Activated CD8-positive, alpha-beta T cell treated with anti-CD3 and anti-CD28 coated beads for 36 hours (primary cell): ENCODE measurements at regions not wholly inside any gene's neighbourhood (a gene's known extent, or its start where the extent isn't known, plus 50 kb on each side); places are given as distances from the start of the nearest gene placed in this dataset.

Source experiments
- ATAC-seq: fragments of 200-7000 bp; cut with Tn5 transposase; one replicate; pipeline ENCODE4 v1.10.0; 2021; ENCODE audit warnings: mild to moderate bottlenecking, moderate library complexity
- CTCF ChIA-PET: fragments of 350-600 bp; sonication (Branson Sonifier 250); formaldehyde crosslinking; loops from one replicate; lab custom pipeline; 2021; ENCODE audit warnings: antibody characterized with exemption; lab: Charles Lee
- POLR2A ChIA-PET: fragments of 350-600 bp; sonication (Branson Sonifier 250); formaldehyde crosslinking; loops from one replicate; lab custom pipeline; 2021; ENCODE audit warnings: antibody characterized with exemption; lab: Charles Lee
- DNase-seq: peaks from one replicate; pipeline ENCODE4 v3.0.0-alpha.2; 2020
- H3K27ac Mint-ChIP-seq: one replicate; pipeline ENCODE4 v1.8.0; 2021; ENCODE audit warnings: mild to moderate bottlenecking, mixed read lengths
- H3K27me3 Mint-ChIP-seq: one replicate; pipeline ENCODE4 v1.8.0; 2021; ENCODE audit warnings: mixed read lengths
- H3K36me3 Mint-ChIP-seq: one replicate; pipeline ENCODE4 v1.8.0; 2021; ENCODE audit warnings: low read depth, mixed read lengths
- H3K4me1 Mint-ChIP-seq: one replicate; pipeline ENCODE4 v1.8.0; 2021; ENCODE audit warnings: low read depth, mixed read lengths
- H3K4me3 Mint-ChIP-seq: one replicate; pipeline ENCODE4 v1.8.0; 2021; ENCODE audit warnings: mild to moderate bottlenecking, moderate library complexity, mixed read lengths
- H3K9me3 Mint-ChIP-seq: one replicate; pipeline ENCODE4 v1.8.0; 2021; ENCODE audit warnings: mixed read lengths
- intact Hi-C: fragments of 100-400 bp; cut with micrococcal nuclease; formaldehyde crosslinking; loops from one replicate; pipeline ENCODE4 v1.10.0; 2022
- TF ChIP-seq, protein P1 (sequence below): fragments of 200-600 bp; IDR thresholded peaks from one replicate; pipeline ENCODE4 v1.8.0; 2022; ENCODE audit warnings: antibody characterized with exemption, mild to moderate bottlenecking

DNA sequence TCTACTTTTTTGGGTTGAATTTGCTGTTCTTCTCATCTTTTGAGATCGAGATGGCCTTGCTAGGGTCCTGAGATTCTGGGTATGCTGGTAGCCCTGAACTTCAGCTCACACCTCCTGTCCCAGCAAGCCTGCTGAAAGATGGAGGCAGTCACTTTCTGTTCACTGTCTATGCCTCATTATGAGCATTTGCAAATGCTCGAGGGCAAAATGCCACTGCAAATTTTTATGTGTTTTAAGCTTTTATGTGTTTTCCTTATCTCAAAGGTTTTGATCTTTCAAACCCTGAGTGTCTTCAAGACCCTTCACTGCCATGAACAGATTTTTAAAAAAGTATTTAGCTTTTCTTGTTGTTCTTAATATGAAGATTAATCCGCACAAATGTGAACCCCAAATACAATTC is 766.7 kb upstream of the HS6ST1 start:
- TF ChIP-seq, protein P1, sequence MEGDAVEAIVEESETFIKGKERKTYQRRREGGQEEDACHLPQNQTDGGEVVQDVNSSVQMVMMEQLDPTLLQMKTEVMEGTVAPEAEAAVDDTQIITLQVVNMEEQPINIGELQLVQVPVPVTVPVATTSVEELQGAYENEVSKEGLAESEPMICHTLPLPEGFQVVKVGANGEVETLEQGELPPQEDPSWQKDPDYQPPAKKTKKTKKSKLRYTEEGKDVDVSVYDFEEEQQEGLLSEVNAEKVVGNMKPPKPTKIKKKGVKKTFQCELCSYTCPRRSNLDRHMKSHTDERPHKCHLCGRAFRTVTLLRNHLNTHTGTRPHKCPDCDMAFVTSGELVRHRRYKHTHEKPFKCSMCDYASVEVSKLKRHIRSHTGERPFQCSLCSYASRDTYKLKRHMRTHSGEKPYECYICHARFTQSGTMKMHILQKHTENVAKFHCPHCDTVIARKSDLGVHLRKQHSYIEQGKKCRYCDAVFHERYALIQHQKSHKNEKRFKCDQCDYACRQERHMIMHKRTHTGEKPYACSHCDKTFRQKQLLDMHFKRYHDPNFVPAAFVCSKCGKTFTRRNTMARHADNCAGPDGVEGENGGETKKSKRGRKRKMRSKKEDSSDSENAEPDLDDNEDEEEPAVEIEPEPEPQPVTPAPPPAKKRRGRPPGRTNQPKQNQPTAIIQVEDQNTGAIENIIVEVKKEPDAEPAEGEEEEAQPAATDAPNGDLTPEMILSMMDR, result no peak
- intact Hi-C loops, result no loop called here
- no peak overlapping the region for H3K4me3 Mint-ChIP-seq
- ATAC-seq (no peak), DNase-seq (no peak)
- no peaks in the 10 kb centered on the region for H3K36me3 Mint-ChIP-seq
- H3K27me3 Mint-ChIP-seq, result no peaks in the 10 kb centered on the region
- ChIA-PET POLR2A (no interaction called here), CTCF (no interaction called here)
- H3K9me3 Mint-ChIP-seq, result no peaks in the 10 kb centered on the region
- no peaks in the 10 kb centered on the region for H3K4me1 Mint-ChIP-seq
- no peak overlapping the region for H3K27ac Mint-ChIP-seq

DNA sequence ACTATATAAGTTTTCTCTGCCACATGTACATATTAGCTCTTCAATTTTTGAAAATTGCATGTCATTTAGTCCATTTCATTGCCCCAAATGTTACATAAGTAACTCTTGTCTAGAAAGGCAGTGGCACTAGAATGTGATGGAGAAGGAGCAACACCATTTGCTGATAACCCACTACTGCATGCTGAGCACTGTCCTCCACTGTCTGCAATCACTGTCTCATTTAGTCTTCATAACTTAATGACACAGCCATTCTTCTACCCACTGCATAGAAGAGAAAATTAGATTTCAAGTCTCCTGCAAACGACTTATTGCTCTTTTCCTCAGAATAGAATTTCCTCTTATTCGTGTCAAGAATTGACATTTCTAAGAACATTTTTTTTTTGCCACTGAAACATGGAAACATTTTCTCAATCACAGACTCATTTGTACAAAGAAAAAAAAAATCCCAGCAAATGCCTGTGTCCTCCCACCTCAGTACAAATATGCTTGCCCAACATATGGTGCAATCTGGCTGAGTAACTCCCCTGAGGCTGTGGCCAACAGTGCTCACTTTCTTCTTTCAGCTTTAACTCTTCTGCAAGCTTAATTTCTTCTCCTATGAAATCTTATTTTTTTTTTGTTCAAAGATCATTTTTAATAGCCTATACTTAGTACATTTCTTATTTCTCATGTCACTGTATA is 768.6 kb upstream of the HS6ST1 start:
- no peak overlapping the region for H3K4me3 Mint-ChIP-seq

DNA sequence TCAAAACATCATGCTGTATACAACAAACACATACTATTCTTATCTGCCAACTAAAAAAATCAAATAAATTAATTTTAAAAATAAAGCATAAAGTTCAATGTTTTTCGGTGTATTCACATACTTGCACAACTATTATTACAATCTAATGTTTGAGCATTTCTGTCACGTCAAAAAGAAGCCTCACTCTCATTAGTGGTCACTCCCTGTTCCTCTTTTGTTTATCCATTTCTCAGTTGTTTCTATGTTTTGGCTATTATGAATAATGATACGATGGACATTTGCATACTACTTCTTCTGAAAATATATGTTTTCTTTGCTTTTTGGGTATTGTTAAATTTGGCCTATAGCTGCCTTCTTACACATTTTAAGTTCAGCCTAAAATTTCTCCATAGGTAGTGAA is 773.0 kb upstream of the HS6ST1 start:
- no peaks in the 10 kb centered on the region for H3K4me1 Mint-ChIP-seq
- H3K27me3 Mint-ChIP-seq, result no peaks in the 10 kb centered on the region
- no peaks in the 10 kb centered on the region for H3K9me3 Mint-ChIP-seq
- DNase-seq (no peak), ATAC-seq (no peak)
- no peak overlapping the region for H3K27ac Mint-ChIP-seq
- no peak overlapping the region for H3K4me3 Mint-ChIP-seq
- CTCF ChIA-PET, result no interaction called here
- intact Hi-C loops, result no loop called here
- H3K36me3 Mint-ChIP-seq, result no peaks in the 10 kb centered on the region
- POLR2A ChIA-PET, result no interaction called here
- TF ChIP-seq, protein P1, result no peak

More for the DNA sequence above, 768.6 kb upstream of the HS6ST1 start:
- no peaks in the 10 kb centered on the region for H3K9me3 Mint-ChIP-seq
- H3K4me1 Mint-ChIP-seq, result no peaks in the 10 kb centered on the region
- POLR2A ChIA-PET, result no interaction called here
- CTCF ChIA-PET, result no interaction called here
- no peaks in the 10 kb centered on the region for H3K27me3 Mint-ChIP-seq
- intact Hi-C loops, result no loop called here
- DNase-seq (no peak), ATAC-seq (no peak)
- no peak overlapping the region for H3K27ac Mint-ChIP-seq
- no peaks in the 10 kb centered on the region for H3K36me3 Mint-ChIP-seq
- TF ChIP-seq, protein P1, result no peak

DNA sequence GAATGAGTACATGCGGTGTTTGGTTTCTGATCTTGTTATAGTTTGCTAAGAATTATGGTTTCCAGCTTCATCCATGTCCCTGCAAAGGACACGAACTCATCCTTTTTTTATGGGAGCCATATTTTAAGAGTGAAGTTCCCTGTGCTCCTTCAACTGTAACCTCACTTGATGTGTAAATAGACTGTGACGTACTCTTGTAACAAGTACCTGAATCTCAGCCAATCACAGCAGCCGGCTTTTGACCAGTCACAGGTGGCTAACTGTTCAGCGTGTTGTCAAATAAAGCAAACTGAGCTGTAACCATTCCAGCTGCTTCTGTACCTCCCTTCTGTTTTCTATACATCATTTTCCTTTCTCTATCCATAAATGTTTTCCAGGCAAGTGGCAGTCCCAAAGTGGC is 774.3 kb upstream of the HS6ST1 start:
- Mint-ChIP-seq H3K9me3 (no peaks in the 10 kb centered on the region), H3K4me1 (no peaks in the 10 kb centered on the region), H3K4me3 (no peak overlapping the region), H3K27ac (no peak overlapping the region), H3K36me3 (no peaks in the 10 kb centered on the region), H3K27me3 (no peaks in the 10 kb centered on the region)
- ATAC-seq, result no peak
- intact Hi-C loops, result no loop called here
- POLR2A ChIA-PET, result no interaction called here
- no peak for DNase-seq
- CTCF ChIA-PET, result no interaction called here
- TF ChIP-seq, protein P1, result no peak

DNA sequence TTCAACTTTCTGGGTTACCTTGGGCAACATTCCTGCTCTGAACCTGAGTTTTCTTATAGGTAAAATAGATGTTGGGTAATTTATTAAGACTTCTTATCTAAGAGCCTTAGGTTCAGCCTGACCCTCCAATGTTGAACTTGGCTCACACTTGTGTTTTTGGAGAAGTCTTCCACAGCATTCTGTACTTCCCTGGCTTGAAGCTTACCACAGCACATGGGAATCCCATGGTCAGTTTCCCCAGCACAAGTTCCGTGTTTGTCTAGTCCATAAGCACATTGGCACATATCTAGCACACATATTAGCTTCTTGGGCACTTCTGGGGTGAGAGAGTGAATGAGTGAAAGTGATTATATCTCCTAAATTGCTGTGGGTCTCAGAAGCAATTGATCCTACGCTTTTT is 782.5 kb upstream of the HS6ST1 start:
- ChIA-PET CTCF (no interaction called here), POLR2A (no interaction called here)
- no peaks in the 10 kb centered on the region for H3K9me3 Mint-ChIP-seq
- DNase-seq (no peak), ATAC-seq (no peak)
- H3K4me3 Mint-ChIP-seq, result no peak overlapping the region
- H3K36me3 Mint-ChIP-seq, result no peaks in the 10 kb centered on the region
- H3K4me1 Mint-ChIP-seq, result no peaks in the 10 kb centered on the region
- H3K27ac Mint-ChIP-seq, result no peak overlapping the region
- intact Hi-C loops, result no loop called here
- TF ChIP-seq, protein P1, result no peak
- H3K27me3 Mint-ChIP-seq, result peaks cover 1% of the 10 kb centered on the region
